ENCODE measurements at regions not wholly inside any gene's neighbourhood (a gene's known extent, or its start where the extent isn't known, plus 50 kb on each side); places are given as distances from the start of the nearest gene placed in this dataset.
"Not testable (repeated sequence)": the region's sequence is repeated elsewhere in the genome, so short reads cannot be mapped to it uniquely, and the experiment has no call there.

GRCh38 chr4:15291122-15291521, 136.7 kb upstream of the C1QTNF7 start:
- no peak for DNase-seq (ENCODE audit: low spot score)

- DNase-seq (ENCODE audit: low spot score), result no peak
Measured at GRCh38 chr4:15293711-15294110, 134.1 kb upstream of the C1QTNF7 start.

GRCh38 chr4:15294202-15294601, 133.6 kb upstream of the C1QTNF7 start:
- no peak for DNase-seq (ENCODE audit: low spot score)

- DNase-seq (ENCODE audit: low spot score), result no peak
Measured at GRCh38 chr4:15294832-15295231, 133.0 kb upstream of the C1QTNF7 start.

- no peak for DNase-seq (ENCODE audit: low spot score)
Measured at GRCh38 chr4:15295421-15296162, 132.2 kb upstream of the C1QTNF7 start.

- DNase-seq (ENCODE audit: low spot score), result no peak
Measured at GRCh38 chr4:15297344-15297743, 130.5 kb upstream of the C1QTNF7 start.

GRCh38 chr4:15299627-15300026, 128.2 kb upstream of the C1QTNF7 start:
- DNase-seq (ENCODE audit: low spot score), result no peak

GRCh38 chr4:15303052-15303641, 124.7 kb upstream of the C1QTNF7 start:
- DNase-seq (ENCODE audit: low spot score), result no peak

- no peak for DNase-seq (ENCODE audit: low spot score)
Measured at GRCh38 chr4:15314974-15315373, 112.9 kb upstream of the C1QTNF7 start.

- no peak for DNase-seq (ENCODE audit: low spot score)
Measured at GRCh38 chr4:15317246-15317645, 110.6 kb upstream of the C1QTNF7 start.

- no peak for DNase-seq (ENCODE audit: low spot score)
Measured at GRCh38 chr4:15318621-15319348, 109.0 kb upstream of the C1QTNF7 start.

GRCh38 chr4:15320121-15320678, 107.6 kb upstream of the C1QTNF7 start:
- DNase-seq (ENCODE audit: low spot score), result no peak

GRCh38 chr4:15322006-15322405, 105.8 kb upstream of the C1QTNF7 start:
- DNase-seq (ENCODE audit: low spot score), result no peak

GRCh38 chr4:15325987-15326386, 101.8 kb upstream of the C1QTNF7 start:
- no peak for DNase-seq (ENCODE audit: low spot score)

- no peak for DNase-seq (ENCODE audit: low spot score)
Measured at GRCh38 chr4:15327311-15328298, 100.2 kb upstream of the C1QTNF7 start.

GRCh38 chr4:15331930-15332329, 95.9 kb upstream of the C1QTNF7 start:
- DNase-seq (ENCODE audit: low spot score), result no peak

GRCh38 chr4:15332377-15332776, 95.5 kb upstream of the C1QTNF7 start:
- DNase-seq (ENCODE audit: low spot score), result no peak

GRCh38 chr4:15333692-15334633, 93.9 kb upstream of the C1QTNF7 start:
- no peak for DNase-seq (ENCODE audit: low spot score)

GRCh38 chr4:15336410-15337167, 91.2 kb upstream of the C1QTNF7 start:
- DNase-seq (ENCODE audit: low spot score), result no peak

GRCh38 chr4:15337168-15337657, 90.6 kb upstream of the C1QTNF7 start:
- DNase-seq (ENCODE audit: low spot score), result not testable (repeated sequence)
